ENCODE measurements at regions not wholly inside any gene's neighbourhood (a gene's known extent, or its start where the extent isn't known, plus 50 kb on each side); places are given as distances from the start of the nearest gene placed in this dataset.

DNA sequence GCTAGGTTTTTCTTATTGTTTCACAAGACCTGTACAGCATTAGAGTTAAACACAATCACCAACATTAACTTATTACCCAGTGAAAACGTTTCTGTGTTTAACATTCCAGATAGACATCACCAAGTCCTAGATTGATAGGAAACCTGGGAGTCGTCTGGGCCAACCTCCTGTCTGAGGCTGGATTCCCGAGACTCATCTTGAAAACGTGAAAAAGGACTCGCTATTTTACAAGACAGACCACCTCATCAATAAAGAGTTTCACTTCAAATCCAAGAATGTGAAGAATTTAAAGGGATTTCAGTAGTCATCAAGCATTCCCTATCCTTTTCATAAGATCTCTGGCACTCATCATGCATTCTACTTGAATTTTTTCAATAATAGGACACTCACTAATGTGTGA, 626.6 kb downstream of the MCTP2 start:
- Histone ChIP-seq H2AFZ (ENCODE audit: low read length) (0 out of 2 replicates have a peak overlapping the region, but pooled peaks have one; percentile 2), H2BK5ac (ENCODE audit: low read depth, low read length) (no peak overlapping the region), H3K79me2 (ENCODE audit: control insufficient read depth in 1 of 2, insufficient read depth in 2 of 2, low read length in 2 of 2) (no peaks in the 10 kb centered on the region), H3K4me2 (ENCODE audit: insufficient read depth in 1 of 2, low read depth in 2 of 2, low read length in 2 of 2) (no peak overlapping the region), H3K18ac (ENCODE audit: extremely low read depth, low read length) (no peak overlapping the region), H4K5ac (ENCODE audit: insufficient read length, low read depth, low read length) (no peak overlapping the region), H3K23ac (ENCODE audit: insufficient read length) (no peak overlapping the region), H4K91ac (replicated peaks; ENCODE audit: insufficient read length, low read length) (no peak overlapping the region), H3K4me3 (ENCODE audit: extremely low read depth in 1 of 4, insufficient read depth in 2 of 4, low read depth in 3 of 4, low read length in 4 of 4) (no peak overlapping the region), H3K9ac (replicated peaks in 1 of 4; ENCODE audit: extremely low read depth in 1 of 4, low read depth in 3 of 4, low read length in 3 of 4) (no peak overlapping the region), H2BK12ac (ENCODE audit: low read depth, low read length) (no peak overlapping the region), H2AK5ac (ENCODE audit: low read depth, low read length) (no peak overlapping the region), H4K8ac (ENCODE audit: extremely low read depth, insufficient read depth, low read length) (no peak overlapping the region), H3K4ac (replicated peaks; ENCODE audit: insufficient read length, low read depth, low read length) (no peak overlapping the region), H3K79me1 (ENCODE audit: low read depth, low read length) (no peaks in the 10 kb centered on the region), H3K27ac (ENCODE audit: low read depth, low read length) (no peak overlapping the region), H3K56ac (replicated peaks; ENCODE audit: insufficient read length, low read depth, low read length) (no peak overlapping the region), H2BK20ac (ENCODE audit: low read length) (no peak overlapping the region), H3K23me2 (ENCODE audit: low read depth, low read length) (no peaks in the 10 kb centered on the region), H3K36me3 (ENCODE audit: control insufficient read depth in 2 of 4, insufficient read depth in 4 of 4, low read length in 3 of 4) (no peaks in the 10 kb centered on the region; a peak in 1 of 8 replicates), H2BK15ac (ENCODE audit: low read length) (no peak overlapping the region), H2BK120ac (replicated peaks; ENCODE audit: low read depth, low read length) (no peak overlapping the region), H4K20me1 (replicated peaks in 1 of 2; ENCODE audit: control insufficient read depth in 1 of 2, insufficient read depth in 2 of 2, low read length in 2 of 2) (no peaks in the 10 kb centered on the region), H3K14ac (ENCODE audit: insufficient read length) (no peak overlapping the region), H3K27me3 (replicated peaks in 1 of 4; ENCODE audit: control insufficient read depth in 3 of 4, extremely low read depth in 1 of 4, insufficient read depth in 3 of 4, low read length in 3 of 4) (no peaks in the 10 kb centered on the region), H3K4me1 (replicated peaks in 1 of 4; ENCODE audit: control insufficient read depth in 3 of 4, insufficient read depth in 4 of 4, low read length in 3 of 4) (no peaks in the 10 kb centered on the region), H3K9me3 (ENCODE audit: insufficient read depth in 2 of 2, low read depth in 1 of 2, low read length in 1 of 2) (peaks cover 0 to 3% of the 10 kb centered on the region in 2 experiments; a peak in 2 of 4 replicates)
- ChIA-PET POLR2A (ENCODE audit: partially characterized antibody) (no interaction called here), CTCF (ENCODE audit: partially characterized antibody) (no interaction called here)
- FAIRE-seq (no peak), DNase-seq (ENCODE audit: low read depth in 1 of 2, low spot score in 2 of 2) (no peak)
- 65% methylated on average over 5 of the region's 5 CpGs; no CpG with 5 or more reads in 1 of the 2 experiments for WGBS, 2 experiments (ENCODE audit: extremely low coverage in 1 of 2, insufficient coverage in 1 of 2, insufficient read length in 1 of 2, insufficient replicate concordance in 2 of 2, low coverage in 1 of 2, low lambda C conversion rate in 2 of 2, missing lambda C conversion rate in 1 of 2)
- no peak for TF ChIP-seq POLR2A (IDR thresholded peaks at IDR 0.05; ENCODE audit: control extremely low read depth in 1 of 2, low read depth in 2 of 2, low read length in 2 of 2)
- no peak for TF ChIP-seq SIN3A (conservative IDR thresholded peaks at IDR 0.05 in 1 of 2, IDR thresholded peaks at IDR 0.05 in 1 of 2; ENCODE audit: low read depth in 1 of 2, low read length in 2 of 2)
- no peak for TF ChIP-seq SUZ12 (IDR thresholded peaks at IDR 0.05; ENCODE audit: low read length)
- no peak for TF ChIP-seq EP300 (IDR thresholded peaks at IDR 0.05; ENCODE audit: borderline replicate concordance in 1 of 2, low read depth in 2 of 2, low read length in 2 of 2)

Measured in H1 (cell line).